K562 (cell line): ENCODE measurements at regions not wholly inside any gene's neighbourhood (a gene's known extent, or its start where the extent isn't known, plus 50 kb on each side); places are given as distances from the start of the nearest gene placed in this dataset.
A peak's percentile ranks its signal among the peaks of the same experiment; 100 is the strongest.

ENCODE experiments used
- ATAC-seq: fragments of 200-7000 bp; cut with Tn5 transposase; 3 replicates; pipeline ENCODE4 v1.9.1; 2020; ENCODE audit warnings: moderate library complexity
- BruUV-seq: library from RNA; stranded (reverse); fragments of 400-500 nt; replicated peaks from 2 replicates; lab custom pipeline; 2021; lab: Mats Ljungman, UMichigan
- CTCF ChIA-PET: fragments of 300-600 bp; formaldehyde crosslinking; extraction: SDS; loops from one replicate; lab custom pipeline; 2021; ENCODE audit warnings: low intra/inter-chr PET ratio; lab: Yijun Ruan, JAX
- POLR2A ChIA-PET: fragments of 300-600, 350-650 bp; sonication (Branson Sonifier 250); formaldehyde crosslinking; extraction: SDS; loops from one replicate; lab custom pipeline; 2021; ENCODE audit warnings: antibody characterized with exemption, inconsistent platforms; lab: Yijun Ruan, JAX
- DNase-seq, 4 experiments: peaks; one replicate each; pipeline versions ENCODE4 v3.0.0 to v3.0.0-alpha.2; 2011 to 2018; ENCODE audit warnings: low spot score in 3 of 4, mixed read lengths in 3 of 4; ENCODE audit errors: extremely low read depth in 1 of 4
- FAIRE-seq: peaks from 2 replicates; lab custom pipeline; 2011; peaks lifted over from hg19 to GRCh38; lab: Jason Lieb, UNC
- H2AFZ ChIP-seq: 2 replicates; pipeline ENCODE4 v1.6.0; 2011; ENCODE audit warnings: low read depth, low read length, control low read depth, inconsistent platforms
- H3K27ac ChIP-seq: fragments of 200-600 bp; 3 replicates; pipeline ENCODE4 v1.8.0; 2011; ENCODE audit warnings: low read depth, mild to moderate bottlenecking, control low read depth, inconsistent platforms, low read length, moderate library complexity, mixed read lengths; ENCODE audit errors: extremely low read depth
- H3K27me3 ChIP-seq, 2 experiments: fragments of 300-600 bp in 1 of 2; 2 replicates in 1 of 2; 3 replicates in 1 of 2; pipeline versions ENCODE4 v1.6.0 to v1.8.0; 2011; ENCODE audit warnings: inconsistent platforms in 2 of 2, low read length in 2 of 2, mild to moderate bottlenecking in 1 of 2, mixed read lengths in 1 of 2, moderate library complexity in 1 of 2; ENCODE audit not compliant: control insufficient read depth in 2 of 2, insufficient read depth in 2 of 2
- H3K36me3 ChIP-seq: fragments of 300-600 bp; 3 replicates; pipeline ENCODE4 v1.8.0; 2011; ENCODE audit warnings: mild to moderate bottlenecking, low read length, inconsistent platforms; ENCODE audit not compliant: control insufficient read depth, insufficient read depth
- H3K4me1 ChIP-seq, 2 experiments: fragments of 200-600 bp in 1 of 2; replicated peaks in 1 of 2; 2 replicates in 1 of 2; 3 replicates in 1 of 2; pipeline versions ENCODE4 v1.5.1 to v1.8.0; 2011; ENCODE audit warnings: inconsistent platforms in 2 of 2, low read length in 2 of 2, mild to moderate bottlenecking in 1 of 2, mixed read lengths in 1 of 2, moderate library complexity in 1 of 2; ENCODE audit not compliant: control insufficient read depth in 2 of 2, insufficient read depth in 2 of 2
- H3K4me2 ChIP-seq: 2 replicates; pipeline ENCODE4 v1.6.1; 2011; ENCODE audit warnings: low read length, control low read depth, inconsistent platforms, mixed read lengths; ENCODE audit not compliant: insufficient read depth
- H3K4me3 ChIP-seq: fragments of 200-600 bp; sonication (generic), shearing (Covaris generic); 2 replicates; pipeline ENCODE4 v1.5.1; 2016; ENCODE audit warnings: control low read depth, inconsistent platforms
- H3K79me2 ChIP-seq: fragments of 200-600 bp; 3 replicates; pipeline ENCODE4 v1.8.0; 2011; ENCODE audit warnings: low read length, inconsistent platforms; ENCODE audit not compliant: control insufficient read depth, insufficient read depth
- H3K9ac ChIP-seq, 2 experiments: 2 replicates each; pipeline versions ENCODE4 v1.6.0 to v1.6.1; 2011; ENCODE audit warnings: low read depth in 2 of 2, low read length in 2 of 2, control low read depth in 1 of 2, inconsistent platforms in 1 of 2, mild to moderate bottlenecking in 1 of 2, mixed read lengths in 1 of 2; ENCODE audit not compliant: insufficient read depth in 1 of 2
- H3K9me1 ChIP-seq: one replicate; pipeline ENCODE4 v1.6.0; 2011; ENCODE audit warnings: inconsistent platforms, mild to moderate bottlenecking, low read length, moderate library complexity; ENCODE audit not compliant: control insufficient read depth, insufficient read depth
- H3K9me3 ChIP-seq: replicated peaks from 2 replicates; pipeline ENCODE4 v1.5.1; 2011; ENCODE audit warnings: low read depth, low read length, inconsistent platforms; ENCODE audit not compliant: control insufficient read depth, insufficient read depth
- H4K20me1 ChIP-seq: replicated peaks from 2 replicates; pipeline ENCODE4 v1.6.1; 2011; ENCODE audit warnings: low read length, inconsistent platforms, mixed read lengths; ENCODE audit not compliant: control insufficient read depth, insufficient read depth
- ARNT ChIP-seq, 2 experiments: fragments of 450-650 bp; IDR thresholded peaks; 2 replicates each; pipeline ENCODE4 v1.6.1; 2016; ENCODE audit warnings: mild to moderate bottlenecking in 1 of 2
- GMEB1 ChIP-seq: fragments of 250-450 bp; sonication (Bioruptor Pico); IDR thresholded peaks from 2 replicates; pipeline ENCODE4 v1.4.0; 2020; ENCODE audit warnings: mild to moderate bottlenecking
- RBM15 ChIP-seq: fragments of 200-400 bp; formaldehyde crosslinking; IDR thresholded peaks from 2 replicates; pipeline ENCODE4 v1.6.1; 2018; ENCODE audit warnings: mild to moderate bottlenecking, low read length, moderate library complexity; ENCODE audit not compliant: insufficient read depth
- RBM25 ChIP-seq: fragments of 200-400 bp; formaldehyde crosslinking; IDR thresholded peaks from 2 replicates; pipeline ENCODE4 v1.6.1; 2018; ENCODE audit warnings: low read length, low read depth, moderate library complexity; ENCODE audit not compliant: severe bottlenecking
- ZBTB49 ChIP-seq: sonication (generic); formaldehyde crosslinking; IDR thresholded peaks from 2 replicates; pipeline ENCODE4 v1.8.0; 2022; ENCODE audit warnings: missing genetic modification reagents, mild to moderate bottlenecking, borderline replicate concordance
- ZEB2 ChIP-seq: fragments of 450-650 bp; IDR thresholded peaks from 2 replicates; pipeline ENCODE4 v1.6.1; 2016
- ZNF239 ChIP-seq: fragments of 250-450 bp; sonication (Bioruptor Pico); IDR thresholded peaks from 2 replicates; pipeline ENCODE4 v1.4.0; 2020; ENCODE audit warnings: mild to moderate bottlenecking
- ZNF324 ChIP-seq: fragments of 250-450 bp; sonication (Bioruptor Pico); IDR thresholded peaks from 2 replicates; pipeline ENCODE4 v1.4.0; 2020; ENCODE audit warnings: mild to moderate bottlenecking
- WGBS: fragments of 100-300 bp; shearing (Covaris generic); methylation state at CpG from one replicate; pipeline ENCODE4 v1.1.6; 2016; ENCODE audit warnings: low coverage, mixed read lengths; ENCODE audit not compliant: insufficient coverage; ENCODE audit errors: missing lambda C conversion rate; 5-methylcytosine and 5-hydroxymethylcytosine counted together
- in situ Hi-C: fragments of 300-500 bp; cut with MboI; formaldehyde crosslinking; loops from 4 replicates; pipeline ENCODE4 v1.15.0; 2018; ENCODE audit warnings: inconsistent platforms, mixed read lengths
- intact Hi-C: fragments of 100-400 bp; cut with micrococcal nuclease; formaldehyde crosslinking; loops from 2 replicates; pipeline ENCODE4 v1.14.2; 2022

GRCh38 chr3:43160664-43161063, 54.8 kb upstream of the POMGNT2 start:
- no peaks in the 10 kb centered on the region for H3K36me3 ChIP-seq
- FAIRE-seq (no peak), ATAC-seq (no peak), DNase-seq (no peak)
- in situ Hi-C loops, result no loop called here
- H4K20me1 ChIP-seq, result 0 out of 2 replicates have a peak, but pooled peaks cover under 1% of the 10 kb centered on the region
- TF ChIP-seq ZEB2, result no peak
- peak; percentile 96 for TF ChIP-seq ZNF239 (CRISPR knock-in tag)
- TF ChIP-seq RBM25, result peak; percentile 83
- H3K79me2 ChIP-seq, result no peaks in the 10 kb centered on the region
- H3K9ac ChIP-seq, result no peak overlapping the region
- H3K4me1 ChIP-seq, result no peaks in the 10 kb centered on the region
- WGBS, result 0% methylated on average over 1 of the region's 1 CpG
- no peak overlapping the region for H3K4me2 ChIP-seq
- H3K27me3 ChIP-seq, result peaks cover 2 to 28% of the 10 kb centered on the region in 2 experiments; a peak in 2 of 5 replicates
- H3K9me1 ChIP-seq, result no peaks in the 10 kb centered on the region
- ChIA-PET CTCF (no interaction called here), POLR2A (interaction anchor here (0.5 to 0.8 kb wide), 2 partner anchors 193 to 209 kb away, joined by 3 read pairs; no protein-coding TSS in a partner anchor)
- H3K4me3 ChIP-seq, result no peak overlapping the region
- H2AFZ ChIP-seq, result no peak overlapping the region
- no peak overlapping the region for H3K27ac ChIP-seq
- BruUV-seq, result no TSS peak
- no peaks in the 10 kb centered on the region; the same call in 1 of the 2 replicates for H3K9me3 ChIP-seq
- intact Hi-C loops, result loop anchor here (5.0 kb wide), 1 partner anchor 477 kb away; no protein-coding TSS in a partner anchor

- Histone ChIP-seq H3K27ac (no peak overlapping the region), H3K79me2 (no peaks in the 10 kb centered on the region), H3K27me3 (peaks cover 2 to 36% of the 10 kb centered on the region in 2 experiments; a peak in 3 of 5 replicates), H3K9me1 (no peaks in the 10 kb centered on the region), H3K4me2 (no peak overlapping the region), H2AFZ (no peak overlapping the region), H3K4me3 (no peak overlapping the region), H3K9ac (no peak overlapping the region), H3K4me1 (no peaks in the 10 kb centered on the region), H3K9me3 (no peaks in the 10 kb centered on the region), H3K36me3 (no peaks in the 10 kb centered on the region), H4K20me1 (0 out of 2 replicates have a peak, but pooled peaks cover 4% of the 10 kb centered on the region)
- 2% methylated on average over 3 of the region's 3 CpGs for WGBS
- BruUV-seq, result no TSS peak
- no peak for ATAC-seq
- in situ Hi-C loops, result loop anchor here (10.0 kb wide), 1 partner anchor 195 kb away; no protein-coding TSS in a partner anchor
- ChIA-PET POLR2A (interaction anchor here (0.7 kb wide), 1 partner anchor 14 kb away, joined by 4 read pairs; no protein-coding TSS in a partner anchor), CTCF (no interaction called here)
- intact Hi-C loops, result loop anchor here (5.0 kb wide), 1 partner anchor 477 kb away; no protein-coding TSS in a partner anchor
- no peak for DNase-seq
- TF ChIP-seq GMEB1 (no peak), ZBTB49 (CRISPR knock-in tag) (no peak), ARNT (IDR thresholded peaks at IDR 0.05) (no peak), RBM15 (no peak), ZNF324 (CRISPR knock-in tag) (no peak)
- no peak for FAIRE-seq
These were observed 54.0 kb upstream of the POMGNT2 start for GRCh38 chr3:43159876-43160255.
